Fibroblast of the aortic adventitia (primary cell): ENCODE measurements at regions not wholly inside any gene's neighbourhood (a gene's known extent, or its start where the extent isn't known, plus 50 kb on each side); places are given as distances from the start of the nearest gene placed in this dataset.

Experiments used
- DNase-seq: peaks from one replicate; pipeline ENCODE4 v3.0.0-alpha.2; 2010; ENCODE audit warnings: low read depth
- H3K4me3 ChIP-seq: 2 replicates; pipeline ENCODE4 v1.5.1; 2011; ENCODE audit warnings: low read depth, mild to moderate bottlenecking, control low read depth, low read length, moderate library complexity
- TF ChIP-seq, protein P1 (sequence below): IDR thresholded peaks from 2 replicates; pipeline ENCODE4 v1.5.1; 2011; ENCODE audit warnings: mild to moderate bottlenecking, low read length, control low read depth, inconsistent platforms; ENCODE audit not compliant: insufficient read depth

DNA sequence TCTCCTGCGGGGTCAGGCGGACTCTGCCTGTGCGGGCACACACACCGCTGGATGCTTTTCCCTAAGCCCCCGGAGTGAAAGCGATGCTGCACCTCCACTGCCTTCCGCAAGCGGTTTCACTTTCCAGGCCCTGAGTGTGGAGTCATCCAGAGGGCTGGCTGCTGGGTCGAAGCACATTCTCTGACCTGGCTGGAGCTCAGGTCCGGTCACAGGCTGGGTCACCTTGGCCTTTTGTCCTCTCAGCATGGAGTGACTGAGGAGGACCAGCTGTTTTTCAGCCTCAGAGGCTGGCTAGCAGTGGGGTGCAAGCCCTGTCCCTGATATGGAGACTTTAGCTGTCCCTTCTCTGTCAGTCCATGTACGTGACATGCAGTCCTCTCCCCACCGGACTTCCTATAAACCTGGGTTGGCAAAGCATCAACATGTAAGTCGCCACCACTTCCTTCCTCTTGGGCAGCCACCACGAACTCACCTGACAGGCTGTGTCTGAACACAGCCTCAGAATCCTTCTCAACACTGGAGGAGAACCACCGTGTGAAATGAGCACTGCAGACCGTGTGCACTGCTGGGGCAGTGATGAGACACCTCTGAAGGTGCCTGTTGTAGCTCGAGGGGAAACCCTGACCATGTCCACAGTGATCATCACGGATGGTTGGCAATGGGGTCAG, 51.3 kb downstream of the GADD45G start:
- TF ChIP-seq, protein P1, sequence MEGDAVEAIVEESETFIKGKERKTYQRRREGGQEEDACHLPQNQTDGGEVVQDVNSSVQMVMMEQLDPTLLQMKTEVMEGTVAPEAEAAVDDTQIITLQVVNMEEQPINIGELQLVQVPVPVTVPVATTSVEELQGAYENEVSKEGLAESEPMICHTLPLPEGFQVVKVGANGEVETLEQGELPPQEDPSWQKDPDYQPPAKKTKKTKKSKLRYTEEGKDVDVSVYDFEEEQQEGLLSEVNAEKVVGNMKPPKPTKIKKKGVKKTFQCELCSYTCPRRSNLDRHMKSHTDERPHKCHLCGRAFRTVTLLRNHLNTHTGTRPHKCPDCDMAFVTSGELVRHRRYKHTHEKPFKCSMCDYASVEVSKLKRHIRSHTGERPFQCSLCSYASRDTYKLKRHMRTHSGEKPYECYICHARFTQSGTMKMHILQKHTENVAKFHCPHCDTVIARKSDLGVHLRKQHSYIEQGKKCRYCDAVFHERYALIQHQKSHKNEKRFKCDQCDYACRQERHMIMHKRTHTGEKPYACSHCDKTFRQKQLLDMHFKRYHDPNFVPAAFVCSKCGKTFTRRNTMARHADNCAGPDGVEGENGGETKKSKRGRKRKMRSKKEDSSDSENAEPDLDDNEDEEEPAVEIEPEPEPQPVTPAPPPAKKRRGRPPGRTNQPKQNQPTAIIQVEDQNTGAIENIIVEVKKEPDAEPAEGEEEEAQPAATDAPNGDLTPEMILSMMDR = no peak
- DNase-seq = no peak

DNA sequence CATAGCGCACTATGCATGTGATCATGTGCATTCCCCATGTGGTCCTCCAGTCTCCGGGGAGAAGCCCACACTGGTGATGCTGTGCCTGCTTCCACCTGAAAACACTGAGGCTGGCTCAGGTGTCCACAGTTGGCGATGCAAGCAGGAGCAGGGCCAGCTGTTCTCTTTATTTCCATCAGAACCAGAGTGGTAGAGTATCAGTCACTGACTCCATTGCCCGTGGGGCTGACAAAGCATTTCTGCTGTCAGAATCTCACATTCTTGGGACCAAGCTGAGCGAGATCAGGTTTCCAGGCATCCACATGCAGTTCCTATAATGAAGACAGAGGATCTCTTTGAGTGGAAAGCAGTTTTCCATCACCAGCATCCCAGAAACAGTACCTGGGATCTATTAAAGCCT, 52.5 kb downstream of the GADD45G start:
- no peak for DNase-seq
- TF ChIP-seq, protein P1 = no peak
- no peak overlapping the region for H3K4me3 ChIP-seq

More for the DNA sequence above, 51.3 kb downstream of the GADD45G start:
- no peak overlapping the region for H3K4me3 ChIP-seq

DNA sequence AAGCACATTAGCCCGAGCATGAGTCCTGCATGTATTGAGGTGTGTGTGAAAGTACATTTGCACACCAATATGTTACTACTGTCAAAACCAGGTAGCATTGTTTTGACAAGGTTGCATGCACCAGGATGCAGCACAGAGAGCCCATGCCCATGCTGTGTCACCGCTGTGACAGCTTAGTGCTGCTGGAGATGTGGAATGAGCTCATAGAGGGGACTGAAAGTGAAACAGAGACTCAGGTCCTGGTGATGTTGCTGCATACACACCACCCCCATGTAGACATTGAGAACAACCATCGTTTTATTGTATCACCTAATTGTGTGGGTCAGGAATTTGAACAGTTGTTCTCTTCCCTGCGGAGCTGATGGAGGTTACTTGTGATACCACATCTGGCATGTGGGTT, 53.0 kb downstream of the GADD45G start:
- DNase-seq = no peak
- H3K4me3 ChIP-seq = no peak overlapping the region
- TF ChIP-seq, protein P1 = no peak

DNA sequence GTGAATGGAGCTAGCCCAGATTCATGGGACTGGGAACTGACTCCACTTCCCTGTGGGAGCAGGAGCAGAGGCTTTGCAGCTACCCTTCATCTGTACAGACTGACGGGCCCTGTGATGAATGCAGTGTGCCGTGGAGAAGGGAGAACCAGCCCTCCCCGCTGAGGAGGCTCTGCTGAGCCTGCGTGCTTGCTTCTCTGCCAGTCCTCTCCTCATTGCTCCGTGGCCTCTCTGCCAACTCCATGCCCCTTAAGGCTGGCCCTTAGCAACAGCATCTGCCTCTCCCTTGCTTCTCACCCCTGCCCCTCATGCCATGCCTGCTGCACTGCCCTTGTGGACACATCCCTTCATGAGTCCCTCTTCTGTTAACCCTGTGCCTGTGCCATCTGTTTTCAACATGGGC, 53.6 kb downstream of the GADD45G start:
- TF ChIP-seq, protein P1 = no peak
- no peak for DNase-seq
- no peak overlapping the region for H3K4me3 ChIP-seq

DNA sequence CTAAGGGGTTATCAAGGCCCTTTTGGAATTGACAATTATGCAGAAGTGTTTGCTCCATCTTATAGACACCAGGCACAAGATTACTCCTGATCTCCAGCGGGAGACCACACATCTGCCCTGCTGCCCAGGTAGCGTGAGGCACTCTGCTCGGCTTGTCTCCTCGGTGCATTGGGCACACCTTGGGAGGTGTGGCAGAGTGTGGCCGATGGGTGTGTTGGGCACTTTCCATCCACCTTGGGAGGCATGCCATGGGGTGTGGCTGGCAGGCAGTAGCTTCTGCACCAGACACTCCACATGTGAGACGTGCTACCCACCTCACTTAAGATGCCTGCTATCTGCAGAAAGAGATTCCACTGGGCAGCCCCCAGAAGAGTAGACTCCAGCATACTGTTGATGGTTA, 54.1 kb downstream of the GADD45G start:
- DNase-seq = no peak
- H3K4me3 ChIP-seq = no peak overlapping the region
- TF ChIP-seq, protein P1 = no peak

DNA sequence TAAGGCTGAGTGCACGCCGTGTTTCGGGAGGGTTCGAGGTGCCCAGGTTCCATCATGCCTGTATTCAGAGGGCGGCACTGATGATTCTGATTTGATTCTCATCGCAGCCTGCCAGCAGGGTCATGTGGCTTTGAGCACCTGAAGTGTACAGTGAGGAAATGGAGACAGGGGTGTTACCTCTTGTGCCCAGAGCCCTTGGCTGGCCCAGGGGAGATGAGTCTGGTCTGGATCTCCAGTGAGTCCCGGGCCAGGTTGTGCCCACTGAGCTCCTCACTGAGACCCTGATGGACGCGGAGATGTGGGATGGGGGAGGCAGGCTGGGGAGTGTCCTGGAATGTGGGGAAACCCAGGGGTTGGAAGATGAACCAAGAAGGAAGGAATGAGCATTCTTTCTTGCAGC, 54.7 kb downstream of the GADD45G start:
- TF ChIP-seq, protein P1 = no peak
- DNase-seq = no peak
- no peak overlapping the region for H3K4me3 ChIP-seq

DNA sequence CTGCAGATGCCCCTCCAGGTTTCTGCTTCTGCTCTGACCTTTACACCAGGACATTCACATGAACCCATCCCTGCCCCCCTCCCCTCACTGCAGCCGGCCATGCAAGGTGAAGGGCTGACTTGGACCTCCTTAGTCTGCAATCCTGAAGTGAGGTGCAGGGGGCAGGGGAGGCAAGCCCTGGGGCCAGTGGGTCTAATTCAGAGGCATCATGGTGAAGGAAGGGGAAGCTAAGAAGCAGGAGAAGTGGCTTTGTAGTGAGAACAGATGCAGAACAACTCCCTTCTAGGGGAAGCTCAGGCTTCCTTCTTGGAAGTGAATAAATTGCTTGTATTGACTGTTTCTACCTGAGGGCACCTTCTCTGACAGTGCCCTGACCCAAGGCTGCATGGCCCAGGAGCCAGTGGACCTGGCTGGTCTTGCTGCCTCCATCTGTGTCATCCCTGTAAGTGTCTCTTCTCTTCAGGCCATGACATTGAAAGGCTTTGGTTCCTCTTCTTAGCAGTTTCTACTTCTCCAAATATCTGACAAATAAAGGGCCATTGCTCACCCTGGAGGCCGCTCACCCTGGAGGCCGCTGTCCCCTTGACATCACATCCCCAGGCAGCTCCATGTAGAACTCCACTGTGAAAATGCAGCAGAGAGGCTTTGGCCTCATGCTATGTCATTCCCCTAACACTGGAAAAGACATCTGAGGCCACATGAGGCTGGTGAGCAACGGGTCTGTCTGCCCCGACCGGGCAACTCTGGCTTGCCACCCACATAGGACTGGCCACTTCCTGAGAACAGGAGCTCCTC, 55.3 kb downstream of the GADD45G start:
- TF ChIP-seq, protein P1 = no peak
- H3K4me3 ChIP-seq = no peak overlapping the region
- DNase-seq = no peak
